ENCODE measurements at regions not wholly inside any gene's neighbourhood (a gene's known extent, or its start where the extent isn't known, plus 50 kb on each side); places are given as distances from the start of the nearest gene placed in this dataset.

GRCh38 chr5:5800801-5801761 is 378.6 kb downstream of the ICE1 start:
- TF ChIP-seq, protein P1, sequence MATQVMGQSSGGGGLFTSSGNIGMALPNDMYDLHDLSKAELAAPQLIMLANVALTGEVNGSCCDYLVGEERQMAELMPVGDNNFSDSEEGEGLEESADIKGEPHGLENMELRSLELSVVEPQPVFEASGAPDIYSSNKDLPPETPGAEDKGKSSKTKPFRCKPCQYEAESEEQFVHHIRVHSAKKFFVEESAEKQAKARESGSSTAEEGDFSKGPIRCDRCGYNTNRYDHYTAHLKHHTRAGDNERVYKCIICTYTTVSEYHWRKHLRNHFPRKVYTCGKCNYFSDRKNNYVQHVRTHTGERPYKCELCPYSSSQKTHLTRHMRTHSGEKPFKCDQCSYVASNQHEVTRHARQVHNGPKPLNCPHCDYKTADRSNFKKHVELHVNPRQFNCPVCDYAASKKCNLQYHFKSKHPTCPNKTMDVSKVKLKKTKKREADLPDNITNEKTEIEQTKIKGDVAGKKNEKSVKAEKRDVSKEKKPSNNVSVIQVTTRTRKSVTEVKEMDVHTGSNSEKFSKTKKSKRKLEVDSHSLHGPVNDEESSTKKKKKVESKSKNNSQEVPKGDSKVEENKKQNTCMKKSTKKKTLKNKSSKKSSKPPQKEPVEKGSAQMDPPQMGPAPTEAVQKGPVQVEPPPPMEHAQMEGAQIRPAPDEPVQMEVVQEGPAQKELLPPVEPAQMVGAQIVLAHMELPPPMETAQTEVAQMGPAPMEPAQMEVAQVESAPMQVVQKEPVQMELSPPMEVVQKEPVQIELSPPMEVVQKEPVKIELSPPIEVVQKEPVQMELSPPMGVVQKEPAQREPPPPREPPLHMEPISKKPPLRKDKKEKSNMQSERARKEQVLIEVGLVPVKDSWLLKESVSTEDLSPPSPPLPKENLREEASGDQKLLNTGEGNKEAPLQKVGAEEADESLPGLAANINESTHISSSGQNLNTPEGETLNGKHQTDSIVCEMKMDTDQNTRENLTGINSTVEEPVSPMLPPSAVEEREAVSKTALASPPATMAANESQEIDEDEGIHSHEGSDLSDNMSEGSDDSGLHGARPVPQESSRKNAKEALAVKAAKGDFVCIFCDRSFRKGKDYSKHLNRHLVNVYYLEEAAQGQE (IDR thresholded peaks at IDR 0.05; ENCODE audit: low read depth) = no peak
- no peak for TF ChIP-seq RAD21 (IDR thresholded peaks at IDR 0.05; ENCODE audit: low read depth)
